K562 (cell line): ENCODE measurements at regions not wholly inside any gene's neighbourhood (a gene's known extent, or its start where the extent isn't known, plus 50 kb on each side); places are given as distances from the start of the nearest gene placed in this dataset.

Experiments used
- BRCA1 ChIP-seq, 2 experiments: fragments of 450-650 bp in 1 of 2; sonication (generic) in 1 of 2; formaldehyde crosslinking in 1 of 2; IDR thresholded peaks; 2 replicates each; pipeline versions ENCODE4 v1.5.0 to v1.6.1; 2017 to 2020; ENCODE audit warnings: mild to moderate bottlenecking in 1 of 2, missing genetic modification reagents in 1 of 2
- CCAR2 ChIP-seq: fragments of 200-400 bp; formaldehyde crosslinking; IDR thresholded peaks from 2 replicates; pipeline ENCODE4 v1.6.1; 2017; ENCODE audit warnings: mild to moderate bottlenecking, low read depth, low read length
- CREM ChIP-seq: IDR thresholded peaks from 2 replicates; pipeline ENCODE4 v1.6.1; 2014; ENCODE audit warnings: antibody characterized with exemption, low read depth
- GTF2F1 ChIP-seq: IDR thresholded peaks from 2 replicates; pipeline ENCODE4 v1.6.1; 2011; ENCODE audit warnings: low read depth, low read length, improper control_type of control experiment
- MAFK ChIP-seq: IDR thresholded peaks from 2 replicates; pipeline ENCODE4 v1.6.1; 2011; ENCODE audit warnings: low read length, improper control_type of control experiment
- ZFP36 ChIP-seq: fragments of 150-350 bp; IDR thresholded peaks from 2 replicates; pipeline ENCODE4 v1.6.1; 2018; ENCODE audit warnings: low read length, low read depth; ENCODE audit not compliant: partially characterized antibody
- TF ChIP-seq, protein P1 (sequence below), 2 experiments: fragments of 450-650 bp in 1 of 2; sonication (generic) in 1 of 2; formaldehyde crosslinking in 1 of 2; IDR thresholded peaks in 1 of 2; conservative IDR thresholded peaks in 1 of 2; 2 replicates each; pipeline versions ENCODE4 v1.6.1 to v1.8.1; 2016 to 2023; ENCODE audit warnings: mild to moderate bottlenecking in 2 of 2, moderate library complexity in 2 of 2, inconsistent platforms in 1 of 2, missing genetic modification reagents in 1 of 2
- TF ChIP-seq, protein P2 (sequence below), 3 experiments: IDR thresholded peaks in 2 of 3; conservative IDR thresholded peaks in 1 of 3; 2 replicates each; pipeline ENCODE4 v1.5.1; 2011 to 2012; ENCODE audit warnings: low read length in 3 of 3, mild to moderate bottlenecking in 3 of 3, control low read depth in 2 of 3, improper control_type of control experiment in 1 of 3, inconsistent platforms in 1 of 3, low read depth in 1 of 3, mixed read lengths in 1 of 3, moderate library complexity in 1 of 3; ENCODE audit not compliant: insufficient read depth in 2 of 3

DNA sequence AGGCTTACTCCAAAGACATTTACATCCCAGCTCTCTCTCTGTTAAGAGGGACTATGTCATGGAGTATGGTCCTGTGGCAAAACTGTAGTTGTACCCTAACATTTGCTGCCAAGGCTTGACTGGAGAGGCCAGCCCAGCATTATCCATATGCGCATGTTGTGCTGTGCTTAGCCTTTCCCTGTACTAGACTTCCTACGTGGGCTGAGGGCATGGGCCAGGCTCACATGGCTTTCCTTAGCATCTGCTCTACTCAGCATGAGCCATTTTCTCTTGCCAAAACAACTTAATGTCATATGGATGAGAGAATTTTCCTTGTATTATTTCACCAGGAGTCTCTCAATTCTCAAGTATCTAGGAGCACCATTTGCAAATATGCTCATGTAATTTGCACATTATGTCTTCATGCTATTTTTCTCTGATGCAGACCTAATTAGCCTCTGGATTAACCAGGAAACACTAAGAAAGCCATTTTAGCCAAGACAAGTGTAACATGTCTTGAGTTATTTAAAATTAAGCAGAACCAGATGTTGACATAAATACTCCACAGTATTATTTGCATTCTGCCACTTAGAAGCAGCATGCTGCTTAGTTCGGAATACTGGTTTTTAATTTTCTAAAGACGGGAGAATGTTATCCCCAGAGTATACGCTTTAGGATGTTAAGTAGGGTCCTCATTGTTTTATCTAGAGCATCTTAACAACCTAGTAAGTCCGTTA is 71.7 kb upstream of the FAR1 start:
- TF ChIP-seq MAFK (no peak), GTF2F1 (no peak), ZFP36 (no peak), CREM (no peak), CCAR2 (no peak), BRCA1 (IDR thresholded peaks at IDR 0.05) (no peak), BRCA1 (CRISPR knock-in tag; IDR thresholded peaks at IDR 0.05) (no peak)
- TF ChIP-seq, protein P1, sequence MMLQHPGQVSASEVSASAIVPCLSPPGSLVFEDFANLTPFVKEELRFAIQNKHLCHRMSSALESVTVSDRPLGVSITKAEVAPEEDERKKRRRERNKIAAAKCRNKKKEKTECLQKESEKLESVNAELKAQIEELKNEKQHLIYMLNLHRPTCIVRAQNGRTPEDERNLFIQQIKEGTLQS (IDR thresholded peaks at IDR 0.05), result no peak
- TF ChIP-seq, protein P1 (CRISPR knock-in tag; conservative IDR thresholded peaks at IDR 0.05), result no peak
- TF ChIP-seq, protein P2, sequence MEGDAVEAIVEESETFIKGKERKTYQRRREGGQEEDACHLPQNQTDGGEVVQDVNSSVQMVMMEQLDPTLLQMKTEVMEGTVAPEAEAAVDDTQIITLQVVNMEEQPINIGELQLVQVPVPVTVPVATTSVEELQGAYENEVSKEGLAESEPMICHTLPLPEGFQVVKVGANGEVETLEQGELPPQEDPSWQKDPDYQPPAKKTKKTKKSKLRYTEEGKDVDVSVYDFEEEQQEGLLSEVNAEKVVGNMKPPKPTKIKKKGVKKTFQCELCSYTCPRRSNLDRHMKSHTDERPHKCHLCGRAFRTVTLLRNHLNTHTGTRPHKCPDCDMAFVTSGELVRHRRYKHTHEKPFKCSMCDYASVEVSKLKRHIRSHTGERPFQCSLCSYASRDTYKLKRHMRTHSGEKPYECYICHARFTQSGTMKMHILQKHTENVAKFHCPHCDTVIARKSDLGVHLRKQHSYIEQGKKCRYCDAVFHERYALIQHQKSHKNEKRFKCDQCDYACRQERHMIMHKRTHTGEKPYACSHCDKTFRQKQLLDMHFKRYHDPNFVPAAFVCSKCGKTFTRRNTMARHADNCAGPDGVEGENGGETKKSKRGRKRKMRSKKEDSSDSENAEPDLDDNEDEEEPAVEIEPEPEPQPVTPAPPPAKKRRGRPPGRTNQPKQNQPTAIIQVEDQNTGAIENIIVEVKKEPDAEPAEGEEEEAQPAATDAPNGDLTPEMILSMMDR (IDR thresholded peaks at IDR 0.05 in 2 of 3, conservative IDR thresholded peaks at IDR 0.05 in 1 of 3; ENCODE audit: insufficient read depth in 2 of 3, low read depth in 1 of 3, low read length in 3 of 3), result no peak
